H7 (cell line): ENCODE measurements at regions not wholly inside any gene's neighbourhood (a gene's known extent, or its start where the extent isn't known, plus 50 kb on each side); places are given as distances from the start of the nearest gene placed in this dataset.
"Not testable (repeated sequence)": the region's sequence is repeated elsewhere in the genome, so short reads cannot be mapped to it uniquely, and the experiment has no call there.

Experiments
- DNase-seq: peaks from one replicate; pipeline ENCODE4 v3.0.0; 2012
- H3K27me3 ChIP-seq: 2 replicates; pipeline ENCODE4 v1.6.0; 2011; ENCODE audit warnings: mild to moderate bottlenecking, low read length; ENCODE audit not compliant: control insufficient read depth, insufficient read depth
- H3K36me3 ChIP-seq: replicated peaks from 2 replicates; pipeline ENCODE4 v1.5.1; 2011; ENCODE audit warnings: low read length; ENCODE audit not compliant: control insufficient read depth, insufficient read depth
- H3K4me3 ChIP-seq: 2 replicates; pipeline ENCODE4 v1.5.1; 2011; ENCODE audit warnings: low read depth, mild to moderate bottlenecking, control low read depth, low read length, moderate library complexity; ENCODE audit not compliant: insufficient read depth

- no peak for DNase-seq
Measured at GRCh38 chr7:52779004-52779403, 256.4 kb upstream of the POM121L12 start.

DNA sequence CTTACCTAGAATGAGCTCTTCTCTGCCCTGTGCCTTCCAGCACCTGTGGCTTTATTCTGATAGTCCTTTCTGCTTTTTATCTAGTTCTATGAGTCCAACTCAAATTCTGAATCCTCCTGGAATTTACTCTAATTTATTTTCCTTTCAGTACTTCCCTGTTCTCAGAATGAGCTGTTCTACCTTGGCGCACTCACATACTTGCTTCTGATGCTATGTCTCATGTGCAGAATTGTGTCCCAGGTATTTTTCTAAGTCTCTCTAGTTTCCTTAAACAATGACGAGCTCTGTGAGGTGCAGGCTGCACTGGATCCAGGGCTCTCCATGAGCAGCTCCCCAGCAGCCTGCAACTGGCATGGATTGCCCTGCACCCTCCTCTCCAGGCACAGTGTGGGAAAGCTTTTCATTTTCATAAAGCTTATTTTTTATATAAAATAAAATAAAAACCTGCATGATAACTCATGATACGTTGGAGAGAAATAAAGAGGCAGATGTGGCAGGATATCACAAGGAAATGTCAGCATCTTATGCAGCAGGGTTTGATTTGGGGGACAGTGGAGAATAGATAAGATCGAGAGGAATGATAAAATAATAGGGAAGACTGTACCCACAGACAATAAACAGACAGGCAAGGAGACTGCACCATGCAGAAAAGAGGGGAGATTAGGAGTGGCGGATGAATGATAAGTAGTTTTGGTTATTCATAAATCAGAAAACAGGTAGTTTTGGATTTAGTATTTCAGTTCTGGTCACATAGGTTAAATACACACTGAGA, 258.2 kb upstream of the POM121L12 start:
- Histone ChIP-seq H3K27me3 (no peaks in the 10 kb centered on the region), H3K36me3 (no peaks in the 10 kb centered on the region), H3K4me3 (no peak overlapping the region)
- no peak for DNase-seq

More at GRCh38 chr7:52779004-52779403, 256.4 kb upstream of the POM121L12 start:
- no peaks in the 10 kb centered on the region for H3K36me3 ChIP-seq
- H3K4me3 ChIP-seq, result no peak overlapping the region
- H3K27me3 ChIP-seq, result no peaks in the 10 kb centered on the region

DNA sequence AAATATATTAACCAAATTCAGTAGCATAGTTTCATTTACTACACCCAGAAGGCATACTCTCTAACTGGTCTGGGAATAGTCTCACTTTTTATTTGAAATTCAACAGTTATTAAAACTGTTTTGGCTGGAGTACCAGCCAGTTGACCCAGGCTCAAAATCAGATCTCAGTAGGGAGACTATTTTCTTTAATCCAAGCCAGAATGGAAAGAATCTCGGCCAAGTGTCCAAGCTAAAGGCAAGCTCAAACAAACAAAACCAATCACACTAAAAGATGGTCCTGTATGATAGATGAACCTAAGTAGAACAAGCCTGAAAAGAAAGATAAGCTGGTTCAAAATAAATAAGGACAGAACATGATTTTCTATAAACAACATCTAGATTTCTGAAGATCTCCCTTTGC, 259.6 kb upstream of the POM121L12 start:
- no peak overlapping the region for H3K4me3 ChIP-seq
- H3K36me3 ChIP-seq, result no peaks in the 10 kb centered on the region
- H3K27me3 ChIP-seq, result no peaks in the 10 kb centered on the region
- DNase-seq, result no peak

- H3K36me3 ChIP-seq, result no peaks in the 10 kb centered on the region
Measured at GRCh38 chr7:52771177-52771576, 264.3 kb upstream of the POM121L12 start.

DNA sequence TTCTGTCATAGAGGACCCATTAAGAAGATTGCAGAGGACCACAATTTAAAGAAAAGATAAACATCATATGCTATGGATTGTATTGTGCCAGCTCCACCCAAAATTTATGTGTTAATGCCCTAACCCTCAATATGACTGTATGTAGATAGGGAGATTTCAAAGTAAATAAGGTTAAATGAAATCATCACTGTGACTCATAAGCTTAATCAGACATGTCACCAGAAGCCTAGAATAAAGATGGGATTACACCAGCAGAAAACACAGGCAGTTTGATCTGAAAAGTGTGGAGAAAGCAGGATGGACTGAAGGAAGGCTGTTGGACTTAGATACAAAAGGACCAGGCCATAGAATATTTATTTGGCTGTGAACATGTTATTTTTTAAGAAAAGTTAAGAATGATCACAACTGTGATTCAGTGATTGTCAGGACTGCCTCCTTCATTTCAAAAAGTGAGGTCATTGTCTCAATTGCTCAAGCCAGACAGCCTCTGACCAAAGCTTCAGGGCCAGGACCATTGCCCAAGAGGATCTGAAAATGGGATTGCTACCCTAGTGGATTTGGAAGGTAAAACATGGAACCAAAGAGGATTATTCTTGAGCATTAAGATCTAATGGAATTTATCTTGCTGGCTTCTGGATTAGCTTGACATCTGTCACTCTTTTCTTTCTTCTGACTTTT, 270.8 kb upstream of the POM121L12 start:
- no peak for DNase-seq
- H3K36me3 ChIP-seq, result no peaks in the 10 kb centered on the region
- no peaks in the 10 kb centered on the region for H3K27me3 ChIP-seq
- no peak overlapping the region for H3K4me3 ChIP-seq

More at GRCh38 chr7:52771177-52771576, 264.3 kb upstream of the POM121L12 start:
- DNase-seq, result no peak
- H3K27me3 ChIP-seq, result no peaks in the 10 kb centered on the region
- no peak overlapping the region for H3K4me3 ChIP-seq

DNA sequence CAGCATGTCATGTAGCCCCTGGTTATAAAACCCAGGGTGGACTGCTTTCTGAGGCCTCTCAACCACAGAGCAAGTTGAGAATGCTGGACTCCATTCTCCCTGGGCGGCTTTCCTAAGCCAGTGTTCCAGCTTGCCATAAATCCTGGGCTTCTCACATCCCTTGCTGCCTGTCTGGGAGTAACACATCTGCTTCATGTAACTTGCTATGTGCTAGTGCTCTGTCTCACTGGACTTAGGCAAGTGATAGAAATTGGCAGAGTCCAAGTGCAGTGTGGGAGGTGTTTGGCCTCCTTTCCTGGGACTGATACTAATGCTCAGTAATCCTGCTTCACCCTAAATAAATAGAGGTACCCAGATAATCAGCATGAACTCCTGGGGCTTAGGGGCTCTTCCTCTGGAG, 277.1 kb upstream of the POM121L12 start:
- no peak for DNase-seq
- Histone ChIP-seq H3K27me3 (no peaks in the 10 kb centered on the region), H3K4me3 (no peak overlapping the region), H3K36me3 (no peaks in the 10 kb centered on the region)

GRCh38 chr7:52753855-52754254, 281.6 kb upstream of the POM121L12 start:
- no peak for DNase-seq
- Histone ChIP-seq H3K27me3 (no peaks in the 10 kb centered on the region), H3K36me3 (no peaks in the 10 kb centered on the region), H3K4me3 (no peak overlapping the region)

GRCh38 chr7:52752891-52753290, 282.5 kb upstream of the POM121L12 start:
- Histone ChIP-seq H3K36me3 (no peaks in the 10 kb centered on the region), H3K27me3 (no peaks in the 10 kb centered on the region), H3K4me3 (no peak overlapping the region)

GRCh38 chr7:52749880-52750279, 285.6 kb upstream of the POM121L12 start:
- no peaks in the 10 kb centered on the region for H3K27me3 ChIP-seq
- DNase-seq, result peak; percentile 23
- H3K4me3 ChIP-seq, result no peak overlapping the region
- no peaks in the 10 kb centered on the region for H3K36me3 ChIP-seq

More at GRCh38 chr7:52752891-52753290, 282.5 kb upstream of the POM121L12 start:
- no peak for DNase-seq

DNA sequence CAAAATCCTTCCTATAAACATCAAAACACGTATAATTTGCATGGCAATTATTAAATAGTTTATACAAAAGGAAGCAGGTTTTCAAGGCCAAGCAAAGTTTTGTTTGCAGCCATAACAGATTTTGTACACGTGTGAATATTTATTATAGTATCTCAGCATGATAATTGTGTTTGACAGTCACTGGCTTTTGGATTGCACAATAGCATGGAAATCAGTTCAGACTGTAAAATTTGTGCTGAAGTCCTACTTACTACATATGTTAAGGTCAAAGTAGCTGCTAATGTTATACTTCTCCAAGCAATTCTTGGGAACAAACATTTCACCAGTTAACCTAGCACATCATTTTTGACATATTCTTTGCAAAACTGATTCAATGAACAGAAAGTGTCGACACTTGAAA, 287.6 kb upstream of the POM121L12 start:
- no peak overlapping the region for H3K4me3 ChIP-seq
- no peak for DNase-seq
- H3K36me3 ChIP-seq, result no peaks in the 10 kb centered on the region
- no peaks in the 10 kb centered on the region for H3K27me3 ChIP-seq

- Histone ChIP-seq H3K36me3 (no peaks in the 10 kb centered on the region), H3K4me3 (no peak overlapping the region), H3K27me3 (no peaks in the 10 kb centered on the region)
- DNase-seq, result no peak
Measured at GRCh38 chr7:52741670-52742290, 293.7 kb upstream of the POM121L12 start.

DNA sequence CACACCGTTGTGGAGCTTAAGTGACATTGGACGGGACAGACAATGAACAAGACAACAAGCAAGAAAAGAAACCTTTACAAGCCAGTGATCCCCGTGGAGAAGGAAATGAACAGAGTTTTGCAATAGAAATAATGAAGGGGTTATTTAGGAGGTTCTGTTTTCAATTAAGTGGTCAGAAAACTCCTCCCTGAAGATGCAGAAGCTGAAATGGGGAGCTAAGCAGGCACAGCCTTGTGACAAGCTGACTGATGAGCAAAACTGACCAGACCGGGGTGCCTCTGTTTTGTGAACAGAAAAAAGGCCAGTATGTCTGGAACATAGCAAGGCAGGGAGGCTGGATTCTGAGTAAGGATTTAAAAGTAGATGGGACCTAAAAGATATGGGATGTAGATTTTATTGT, 299.8 kb upstream of the POM121L12 start:
- Histone ChIP-seq H3K36me3 (no peaks in the 10 kb centered on the region), H3K4me3 (no peak overlapping the region), H3K27me3 (no peaks in the 10 kb centered on the region)
- DNase-seq, result no peak

GRCh38 chr7:52728683-52729082, 306.8 kb upstream of the POM121L12 start:
- not testable (repeated sequence) for DNase-seq, H3K27me3 ChIP-seq, H3K36me3 ChIP-seq, H3K4me3 ChIP-seq

GRCh38 chr7:52727632-52728031, 307.8 kb upstream of the POM121L12 start:
- no peaks in the 10 kb centered on the region for H3K27me3 ChIP-seq
- H3K36me3 ChIP-seq, result no peaks in the 10 kb centered on the region
- no peak for DNase-seq
- H3K4me3 ChIP-seq, result no peak overlapping the region

DNA sequence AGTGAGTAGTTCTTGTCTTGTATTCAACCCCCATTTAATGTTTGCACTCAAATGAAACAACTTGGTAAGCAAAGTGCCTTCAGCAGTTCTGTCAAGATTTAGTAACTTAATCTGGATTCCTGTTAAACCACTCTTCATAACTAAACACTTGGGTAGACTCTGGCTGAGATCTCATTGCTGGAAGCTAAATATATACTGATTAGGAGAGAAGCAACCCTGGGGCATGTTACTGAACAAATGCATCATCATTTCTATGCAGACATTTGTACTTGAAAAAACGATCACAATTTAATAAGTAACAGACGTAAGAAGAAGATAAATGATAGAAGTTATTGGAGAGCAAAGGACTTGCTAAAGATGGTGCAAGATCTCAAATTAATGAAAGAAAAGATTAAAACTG, 308.4 kb upstream of the POM121L12 start:
- Histone ChIP-seq H3K4me3 (no peak overlapping the region), H3K27me3 (no peaks in the 10 kb centered on the region), H3K36me3 (no peaks in the 10 kb centered on the region)
- DNase-seq, result no peak
